ENCODE measurements at regions not wholly inside any gene's neighbourhood (a gene's known extent, or its start where the extent isn't known, plus 50 kb on each side); places are given as distances from the start of the nearest gene placed in this dataset.

- Histone ChIP-seq H3K23me2 (ENCODE audit: insufficient read length, low read depth, low read length, poor library complexity, severe bottlenecking) (no peaks in the 10 kb centered on the region), H3K79me2 (ENCODE audit: insufficient read depth, low read length) (no peaks in the 10 kb centered on the region), H3K4me2 (ENCODE audit: insufficient read depth, insufficient read length, low read length) (no peak overlapping the region), H3K9me3 (ENCODE audit: control insufficient read depth, low read depth, low read length) (no peaks in the 10 kb centered on the region), H3K18ac (ENCODE audit: insufficient read length, low read depth, low read length) (no peak overlapping the region), H2BK12ac (ENCODE audit: insufficient read length, low read depth, low read length) (no peak overlapping the region), H2AK5ac (ENCODE audit: insufficient read length, low read length) (no peak overlapping the region), H2BK5ac (ENCODE audit: insufficient read length, low read length) (no peak overlapping the region), H3K79me1 (ENCODE audit: insufficient read depth, low read depth, low read length, poor library complexity, severe bottlenecking) (no peaks in the 10 kb centered on the region), H2BK20ac (ENCODE audit: low read depth, low read length, poor library complexity, severe bottlenecking) (no peak overlapping the region), H3K4ac (ENCODE audit: low read depth, low read length) (no peak overlapping the region), H3K14ac (ENCODE audit: insufficient read depth, low read length) (no peak overlapping the region), H2AFZ (ENCODE audit: low read length) (no peak overlapping the region), H3K23ac (ENCODE audit: insufficient read length, low read depth, low read length) (no peak overlapping the region), H3K56ac (ENCODE audit: insufficient read length, low read depth, low read length) (no peak overlapping the region), H4K8ac (replicated peaks; ENCODE audit: insufficient read length, low read depth, low read length) (no peak overlapping the region), H3T11ph (ENCODE audit: low read length) (no peak overlapping the region), H3K9ac (ENCODE audit: extremely low read depth, insufficient read length, low read length) (no peak overlapping the region), H2BK120ac (ENCODE audit: low read depth, low read length, poor library complexity, severe bottlenecking) (no peak overlapping the region), H3K27ac (ENCODE audit: insufficient read length, low read depth, low read length) (no peak overlapping the region), H4K91ac (ENCODE audit: insufficient read length, low read depth, low read length) (no peak overlapping the region), H3K27me3 (ENCODE audit: insufficient read depth, low read length) (no peaks in the 10 kb centered on the region), H3K4me1 (ENCODE audit: insufficient read depth, low read length) (no peaks in the 10 kb centered on the region), H4K5ac (ENCODE audit: insufficient read length, low read depth, low read length) (no peak overlapping the region), H4K20me1 (ENCODE audit: control insufficient read depth, insufficient read depth, insufficient read length) (no peaks in the 10 kb centered on the region), H2BK15ac (ENCODE audit: low read depth, low read length) (no peak overlapping the region)
- Mint-ChIP-seq H3K9me3 (no peaks in the 10 kb centered on the region), H3K27ac (no peak overlapping the region), H3K4me3 (no peak overlapping the region), H3K4me1 (no peaks in the 10 kb centered on the region), H3K36me3 (ENCODE audit: insufficient read depth in 1 of 3, low read depth in 3 of 3) (no peaks in the 10 kb centered on the region), H3K27me3 (ENCODE audit: low read depth) (no peaks in the 10 kb centered on the region)
- TF ChIP-seq, protein P1, sequence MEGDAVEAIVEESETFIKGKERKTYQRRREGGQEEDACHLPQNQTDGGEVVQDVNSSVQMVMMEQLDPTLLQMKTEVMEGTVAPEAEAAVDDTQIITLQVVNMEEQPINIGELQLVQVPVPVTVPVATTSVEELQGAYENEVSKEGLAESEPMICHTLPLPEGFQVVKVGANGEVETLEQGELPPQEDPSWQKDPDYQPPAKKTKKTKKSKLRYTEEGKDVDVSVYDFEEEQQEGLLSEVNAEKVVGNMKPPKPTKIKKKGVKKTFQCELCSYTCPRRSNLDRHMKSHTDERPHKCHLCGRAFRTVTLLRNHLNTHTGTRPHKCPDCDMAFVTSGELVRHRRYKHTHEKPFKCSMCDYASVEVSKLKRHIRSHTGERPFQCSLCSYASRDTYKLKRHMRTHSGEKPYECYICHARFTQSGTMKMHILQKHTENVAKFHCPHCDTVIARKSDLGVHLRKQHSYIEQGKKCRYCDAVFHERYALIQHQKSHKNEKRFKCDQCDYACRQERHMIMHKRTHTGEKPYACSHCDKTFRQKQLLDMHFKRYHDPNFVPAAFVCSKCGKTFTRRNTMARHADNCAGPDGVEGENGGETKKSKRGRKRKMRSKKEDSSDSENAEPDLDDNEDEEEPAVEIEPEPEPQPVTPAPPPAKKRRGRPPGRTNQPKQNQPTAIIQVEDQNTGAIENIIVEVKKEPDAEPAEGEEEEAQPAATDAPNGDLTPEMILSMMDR (conservative IDR thresholded peaks at IDR 0.05) = no peak
- no peak for DNase-seq
- no CpG with 5 or more reads among the region's 1 CpG for WGBS (ENCODE audit: extremely low coverage, insufficient read length, low lambda C conversion rate)
Observed at GRCh38 chr2:224271617-224272236, 130.2 kb downstream of the FAM124B start.

Data from H9 (cell line).